RPMI7951 (cell line): ENCODE measurements at regions not wholly inside any gene's neighbourhood (a gene's known extent, or its start where the extent isn't known, plus 50 kb on each side); places are given as distances from the start of the nearest gene placed in this dataset.
"Not testable (repeated sequence)": the region's sequence is repeated elsewhere in the genome, so short reads cannot be mapped to it uniquely, and the experiment has no call there.

Source experiments
- DNase-seq: peaks from one replicate; pipeline ENCODE4 v3.0.0-alpha.2; 2012; ENCODE audit warnings: low read depth

- peak; percentile 36 for DNase-seq
These were observed 50.8 kb upstream of the PCSK1 start for GRCh38 chr5:96483878-96484277.

GRCh38 chr5:96487859-96488258 lies 54.8 kb upstream of the PCSK1 start:
- no peak for DNase-seq

DNA sequence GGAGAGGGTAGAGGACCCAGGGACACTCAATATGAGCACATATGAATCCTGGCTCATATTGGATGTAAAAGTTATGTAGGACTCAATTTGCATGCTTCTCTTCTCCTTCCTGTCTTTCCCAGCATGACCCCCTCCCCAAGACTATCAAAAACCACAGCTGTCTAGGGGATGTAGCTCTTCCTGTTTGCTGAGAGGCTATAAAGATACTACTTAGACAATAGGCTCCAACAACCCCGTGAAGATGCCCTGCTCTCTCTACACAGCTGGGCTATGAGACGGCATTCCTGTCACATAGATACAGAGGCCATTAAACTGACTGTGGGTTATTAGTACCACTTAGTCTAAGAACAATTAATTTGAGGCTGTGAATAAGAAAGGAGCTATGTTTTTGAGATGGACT lies 56.5 kb upstream of the PCSK1 start:
- no peak for DNase-seq

GRCh38 chr5:96492459-96493047 lies 59.5 kb upstream of the PCSK1 start:
- DNase-seq, result peak; percentile 71

- peak; percentile 5 for DNase-seq
These were observed 60.3 kb upstream of the PCSK1 start for GRCh38 chr5:96493219-96493790.

DNA sequence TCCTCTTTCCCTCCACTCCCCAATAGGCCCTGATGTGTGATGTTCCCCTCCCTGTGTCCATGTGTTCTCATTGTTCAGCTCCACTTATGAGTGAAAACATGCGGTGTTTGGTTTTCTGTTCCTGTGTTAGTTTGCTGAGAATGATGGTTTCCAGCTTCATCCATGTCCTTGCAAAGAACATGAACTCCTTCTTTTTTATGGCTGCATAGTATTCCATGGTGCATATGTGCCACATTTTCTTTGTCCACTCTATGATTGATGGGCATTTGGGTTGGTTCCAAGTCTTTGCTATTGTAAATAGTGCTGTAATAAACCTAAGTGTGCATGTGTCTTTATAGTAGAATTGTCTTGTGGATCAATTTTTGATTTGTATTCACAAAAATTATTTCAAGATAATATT lies 62.4 kb upstream of the PCSK1 start:
- not testable (repeated sequence) for DNase-seq

- not testable (repeated sequence) for DNase-seq
These were observed 64.0 kb upstream of the PCSK1 start for GRCh38 chr5:96497027-96497426.

DNA sequence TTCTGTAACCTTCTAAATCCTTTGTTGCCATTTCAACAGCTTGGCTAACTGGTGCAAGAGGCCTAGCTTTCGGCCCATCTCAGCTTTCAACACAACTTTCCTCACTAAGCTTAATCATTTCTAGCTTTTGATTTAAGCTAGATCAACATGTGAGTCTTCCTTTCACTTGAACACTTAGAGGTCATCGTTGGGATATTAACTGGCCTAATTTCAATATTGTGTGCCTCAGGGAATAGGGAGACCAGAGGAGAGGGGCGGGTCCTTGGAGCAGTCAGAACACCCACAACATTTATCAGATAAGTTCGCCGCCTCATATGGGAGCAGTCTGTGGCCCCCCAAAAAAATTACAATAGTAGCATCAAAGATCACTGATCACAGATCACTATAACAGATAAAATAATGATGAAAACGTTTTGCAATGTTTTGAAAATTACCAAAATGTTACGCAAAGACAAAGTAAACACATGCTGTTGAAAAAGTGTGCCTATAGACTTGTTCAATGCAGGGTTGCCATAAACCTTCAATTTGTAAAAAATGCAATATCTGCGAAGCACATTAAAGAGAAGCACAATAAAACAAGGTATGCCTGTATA lies 66.8 kb upstream of the PCSK1 start:
- DNase-seq, result no peak

DNA sequence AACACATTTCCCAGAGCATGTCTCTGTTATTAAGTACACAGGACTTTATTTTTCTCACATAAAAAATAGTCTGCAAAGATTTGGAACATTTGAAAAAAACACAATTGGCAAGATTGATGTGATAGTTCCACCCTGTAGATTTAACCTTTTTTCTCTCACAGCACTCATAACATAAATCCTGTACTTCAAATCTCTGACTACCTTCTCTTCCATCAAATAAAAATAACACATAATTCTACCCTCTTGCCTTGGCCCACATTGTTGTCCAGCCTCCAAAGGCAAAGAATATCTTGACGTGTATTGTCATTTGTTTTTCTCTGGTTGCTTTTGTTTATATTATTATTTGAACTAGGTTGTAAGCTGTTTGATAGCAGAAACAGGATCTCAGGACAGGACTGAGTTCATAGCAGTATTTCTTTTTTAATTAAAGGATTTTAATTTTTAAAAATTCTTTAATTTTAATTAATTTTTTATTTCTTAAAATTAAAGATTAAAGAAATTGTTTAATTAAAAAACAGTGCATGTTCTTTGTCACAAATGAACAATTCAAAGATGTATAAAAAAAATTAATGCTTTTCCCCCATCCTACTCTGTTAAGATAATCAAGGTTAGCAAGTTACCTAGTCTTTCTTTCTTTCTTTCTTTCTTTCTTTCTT lies 69.1 kb upstream of the PCSK1 start:
- no peak for DNase-seq

DNA sequence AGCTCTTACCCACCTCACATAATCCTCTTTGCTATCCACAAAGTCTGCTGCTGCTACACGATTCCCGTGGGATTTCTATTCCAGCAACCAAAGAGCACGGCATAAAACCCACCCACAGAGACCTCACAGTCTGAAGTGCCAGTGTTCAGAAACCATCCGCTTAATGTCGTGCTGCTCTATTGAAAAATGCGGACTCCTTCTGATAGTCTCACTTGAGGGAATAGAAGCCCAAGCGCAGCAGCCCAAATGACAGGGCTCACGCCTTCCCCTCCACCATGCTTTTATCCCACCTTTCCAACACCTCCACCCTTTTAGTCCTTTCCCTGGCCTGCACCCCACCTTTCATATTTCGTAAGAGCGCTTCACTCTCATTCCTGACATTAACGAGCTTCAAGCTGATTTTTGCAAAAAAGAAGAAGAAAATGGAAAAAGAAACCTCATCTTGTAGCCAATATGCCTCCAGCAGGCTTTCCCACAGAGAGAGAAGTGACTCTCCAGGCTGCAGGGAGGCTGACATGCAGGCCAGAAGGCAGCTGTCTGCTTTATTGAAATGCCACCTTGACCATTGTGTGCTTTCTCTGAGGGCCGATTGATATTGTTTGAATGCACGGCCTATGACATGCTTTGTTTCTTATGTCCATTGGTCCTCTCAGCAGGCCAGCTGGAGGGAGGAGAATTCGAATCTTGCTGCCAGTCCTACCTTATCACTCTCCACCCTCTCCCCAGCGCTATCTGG lies 70.6 kb upstream of the PCSK1 start:
- no peak for DNase-seq

DNA sequence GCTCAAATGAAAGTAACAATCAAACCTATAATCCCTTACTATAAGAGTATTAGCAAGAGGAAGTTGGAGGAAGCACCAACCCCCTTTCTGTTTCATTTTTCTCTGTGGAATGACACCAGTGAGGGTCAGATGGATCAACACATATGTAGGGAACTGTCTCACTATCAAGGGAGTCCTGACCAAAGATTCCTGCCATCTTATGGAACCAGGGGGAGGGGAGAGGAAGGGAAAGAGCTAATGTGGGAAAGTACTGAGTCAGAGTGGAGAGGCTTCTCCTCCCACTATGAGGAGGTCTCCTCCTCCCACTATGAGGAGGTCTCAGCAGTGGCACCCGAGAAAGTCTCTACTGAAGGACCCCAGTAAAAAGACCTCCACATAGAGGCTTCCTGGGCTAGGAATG lies 73.3 kb upstream of the PCSK1 start:
- no peak for DNase-seq

DNA sequence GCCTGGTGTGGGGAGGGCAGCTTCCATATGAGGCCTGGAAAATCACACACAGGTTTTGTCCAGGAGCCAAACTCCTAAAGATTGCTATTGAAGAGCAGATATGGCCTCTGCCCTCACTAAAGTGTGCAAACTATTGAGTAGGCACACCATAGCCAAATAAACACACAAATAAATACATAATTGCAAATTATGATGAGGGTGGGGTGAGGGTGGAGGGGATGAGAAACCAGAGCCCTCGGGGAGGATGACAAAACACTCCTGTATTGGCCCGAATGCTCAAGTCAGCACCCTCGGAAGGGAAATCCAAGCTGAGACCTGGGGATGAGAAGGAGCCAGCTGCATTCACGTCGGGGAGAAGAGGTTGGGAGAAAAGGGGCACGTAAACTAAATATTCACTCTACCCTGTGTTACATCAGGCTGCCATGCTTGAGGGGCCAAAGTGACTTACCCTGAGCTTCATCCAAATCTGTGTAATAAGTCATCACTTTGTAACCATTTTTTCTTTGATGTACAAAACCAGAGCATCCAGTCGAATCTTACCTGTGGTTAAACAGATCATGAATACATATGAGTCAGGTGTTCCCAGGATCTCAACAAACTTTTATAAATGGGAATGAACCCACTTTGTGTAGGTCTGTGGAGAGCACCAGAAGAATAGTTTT lies 73.9 kb upstream of the PCSK1 start:
- DNase-seq, result no peak

GRCh38 chr5:96509316-96509715 lies 76.3 kb upstream of the PCSK1 start:
- DNase-seq, result peak; percentile 27

DNA sequence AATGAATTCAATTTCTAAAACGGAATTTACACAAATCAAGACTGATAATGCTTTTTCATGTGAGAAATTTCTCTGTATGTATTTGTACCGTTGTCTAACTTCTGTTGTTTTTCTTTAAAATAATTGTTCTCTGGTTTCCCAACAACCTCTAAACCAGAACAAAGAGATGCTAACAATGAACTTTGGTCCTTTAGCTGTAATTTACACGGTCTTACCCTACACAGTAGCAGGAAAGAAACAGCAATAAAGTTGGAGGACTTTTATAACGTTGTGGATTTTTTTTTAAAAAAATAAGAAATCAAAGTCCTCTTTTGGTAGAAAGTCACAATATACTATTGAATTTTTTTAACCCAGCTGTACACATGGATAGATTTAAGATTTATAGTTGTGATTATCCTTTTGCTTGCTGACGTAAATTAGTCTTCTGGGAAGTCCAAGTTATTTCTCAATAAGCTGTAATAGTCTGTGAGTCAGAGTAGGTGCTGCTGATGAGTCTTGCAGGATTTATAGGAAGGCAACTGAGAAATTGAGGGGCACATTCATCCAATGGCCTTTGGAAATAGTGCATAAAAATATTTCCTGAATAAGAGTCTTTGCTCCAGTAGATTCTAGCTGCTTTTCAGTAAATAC lies 76.8 kb upstream of the PCSK1 start:
- DNase-seq, result peak; percentile 58

DNA sequence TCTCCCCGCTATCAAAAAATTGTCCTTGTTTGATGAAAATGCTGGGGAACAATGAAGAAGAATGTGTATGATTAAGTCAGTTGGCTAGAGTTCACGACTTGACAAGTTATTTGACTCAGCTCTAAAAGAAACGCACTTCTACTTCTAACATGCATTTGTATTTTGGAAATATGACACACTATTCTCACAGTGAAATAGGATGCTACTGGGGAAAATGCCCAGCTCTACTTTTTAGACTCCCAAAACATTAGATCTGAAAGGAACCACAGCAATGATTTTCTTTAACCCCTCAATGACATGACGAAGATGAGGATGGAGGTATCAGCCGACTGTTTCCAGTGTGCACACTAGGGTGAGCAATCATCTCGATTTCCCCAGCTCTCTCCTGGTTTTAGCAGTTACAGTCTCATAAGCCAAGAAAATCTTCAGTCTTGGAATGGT lies 83.6 kb upstream of the PCSK1 start:
- no peak for DNase-seq

DNA sequence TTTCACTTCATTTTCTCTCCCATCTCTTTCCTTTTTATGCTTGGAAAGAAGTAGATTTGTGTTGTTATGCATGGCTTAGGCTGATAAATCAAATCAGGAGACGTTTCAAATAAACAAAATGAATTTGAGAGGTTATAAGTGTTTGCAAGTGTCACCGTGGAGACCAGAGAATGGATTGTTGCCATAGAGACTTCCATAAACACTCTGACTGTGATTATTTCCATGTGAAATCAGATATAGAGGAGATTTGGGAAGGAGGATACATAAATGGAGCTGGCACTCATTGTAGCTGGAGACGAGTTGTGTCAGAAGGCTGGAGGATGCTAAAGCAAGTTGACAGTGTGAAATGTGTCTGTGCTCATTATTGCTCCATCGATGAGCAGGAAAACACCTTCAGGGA lies 84.2 kb upstream of the PCSK1 start:
- DNase-seq, result peak; percentile 15

DNA sequence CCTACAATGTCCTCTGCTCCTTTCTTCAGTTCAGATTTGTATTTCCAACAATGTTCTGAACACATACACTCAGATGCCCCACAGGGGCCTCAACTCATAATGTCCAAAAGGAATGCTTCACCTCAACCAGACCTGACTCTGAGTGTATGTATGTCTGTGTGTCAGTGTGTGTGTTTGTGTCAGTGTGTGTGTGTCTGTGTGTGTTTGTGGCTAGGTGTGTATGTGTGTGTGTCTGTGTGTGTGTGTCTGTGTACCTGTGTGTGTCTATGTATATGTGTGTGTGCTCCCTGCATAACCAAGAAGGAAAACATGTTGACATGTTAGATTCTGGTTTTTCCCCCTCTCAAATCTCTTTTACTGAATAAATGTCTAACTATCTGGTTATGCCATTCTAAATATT lies 87.3 kb upstream of the PCSK1 start:
- DNase-seq, result no peak

GRCh38 chr5:96522635-96523355 lies 89.7 kb upstream of the PCSK1 start:
- DNase-seq, result no peak

GRCh38 chr5:96527768-96528661 lies 95.0 kb upstream of the PCSK1 start:
- DNase-seq, result no peak
